ACHN (cell line): ENCODE measurements at regions not wholly inside any gene's neighbourhood (a gene's known extent, or its start where the extent isn't known, plus 50 kb on each side); places are given as distances from the start of the nearest gene placed in this dataset.

Source experiments
- DNase-seq: peaks from one replicate; pipeline ENCODE4 v3.0.0-alpha.2; 2015
- in situ Hi-C: cut with HindIII; loops from 2 replicates; pipeline ENCODE4 v1.10.0; 2017; ENCODE audit warnings: low sequenced_read_pairs, low pct_ligation_motif_present, low pct_unique_long_range_greater_than_20kb

- DNase-seq: no peak
- in situ Hi-C loops: no loop called here
Observed at GRCh38 chr2:103805746-103806145, 1043.9 kb downstream of the TMEM182 start.

DNA sequence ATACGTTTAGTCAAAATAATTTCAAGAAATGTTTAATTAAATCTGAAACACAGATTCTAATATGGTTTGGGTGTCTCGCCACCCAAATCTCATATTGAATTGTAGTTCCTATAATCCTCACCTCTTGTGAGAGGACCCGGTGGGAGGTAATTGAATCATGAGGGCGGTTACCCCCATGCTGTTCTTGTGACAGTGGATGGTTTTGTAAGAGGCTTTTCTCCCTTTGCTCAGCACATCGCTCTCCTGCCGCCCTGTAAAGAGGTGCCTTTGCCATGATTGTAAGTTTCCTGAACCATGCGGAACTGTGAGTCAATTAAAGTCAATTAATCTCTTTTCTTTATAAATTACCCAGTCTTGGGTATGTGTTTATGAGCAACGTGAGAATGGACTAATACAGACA is 1045.1 kb upstream of the POU3F3 start:
- in situ Hi-C loops: no loop called here
- DNase-seq: no peak

- in situ Hi-C loops: no loop called here
- DNase-seq: no peak
Observed at GRCh38 chr2:103809415-103809814, 1044.5 kb upstream of the POU3F3 start.

GRCh38 chr2:103809941-103810441 is 1043.9 kb upstream of the POU3F3 start:
- in situ Hi-C loops: no loop called here
- peak; percentile 47 for DNase-seq

DNA sequence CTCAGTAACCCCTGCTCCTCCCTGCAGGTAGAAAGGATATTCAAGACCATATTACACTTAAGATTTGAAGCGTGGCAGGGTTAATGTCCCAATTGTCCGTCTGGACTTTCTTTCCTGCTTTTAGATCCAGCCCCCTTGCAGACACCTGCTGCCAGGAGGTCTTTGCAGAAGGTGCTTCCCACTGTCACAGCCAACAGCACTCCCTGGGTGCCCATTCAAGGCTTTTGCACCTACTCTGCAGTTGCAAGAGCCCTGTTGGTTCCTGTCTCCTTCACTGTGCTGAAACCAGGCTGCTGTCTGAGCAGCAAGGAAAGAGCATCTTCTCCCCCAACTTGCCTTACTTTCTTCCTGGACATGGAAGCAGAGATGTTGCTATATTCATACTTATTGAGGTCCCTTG is 1043.0 kb upstream of the POU3F3 start:
- no peak for DNase-seq
- in situ Hi-C loops: no loop called here

- DNase-seq: no peak
- in situ Hi-C loops: no loop called here
Observed at GRCh38 chr2:103814016-103814415, 1039.9 kb upstream of the POU3F3 start.

DNA sequence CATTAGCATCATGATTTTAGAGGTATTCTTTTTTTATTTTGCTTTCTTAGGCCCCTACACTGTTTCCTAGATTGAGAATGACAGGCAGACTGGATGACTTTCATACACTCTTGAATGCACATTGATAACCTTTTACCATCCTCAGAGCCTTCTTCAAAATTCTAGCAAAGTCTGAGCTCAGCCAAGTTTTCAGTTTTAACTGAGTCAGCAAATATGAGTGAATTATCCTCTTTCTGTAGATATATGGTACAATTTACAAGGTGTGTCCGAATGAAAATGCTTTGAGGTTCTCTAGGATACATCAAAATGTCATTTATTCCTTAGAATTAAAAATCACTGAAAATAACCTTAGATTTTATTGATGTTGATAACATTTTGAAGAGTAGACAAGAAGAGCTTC is 1038.2 kb upstream of the POU3F3 start:
- DNase-seq: no peak
- in situ Hi-C loops: no loop called here

DNA sequence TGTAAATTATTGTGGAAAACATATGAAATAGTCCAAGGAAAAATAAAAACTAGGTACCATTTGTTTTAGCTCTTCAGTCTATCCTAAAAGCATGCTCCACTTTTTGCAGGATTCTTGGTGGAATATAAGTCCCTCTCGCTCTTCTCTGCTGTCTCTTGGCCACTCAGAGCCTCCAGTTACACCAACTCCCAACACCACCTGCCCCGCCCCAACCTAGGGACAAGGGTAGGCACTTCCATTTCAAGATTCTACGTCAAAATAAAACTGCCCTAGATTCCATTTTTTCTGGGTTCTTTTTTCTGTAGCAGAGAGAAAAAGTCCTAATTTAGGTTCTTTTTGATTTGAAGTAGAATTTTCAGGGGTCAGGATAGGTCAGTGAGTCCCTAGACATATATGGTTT is 1036.2 kb upstream of the POU3F3 start:
- no peak for DNase-seq
- in situ Hi-C loops: no loop called here

DNA sequence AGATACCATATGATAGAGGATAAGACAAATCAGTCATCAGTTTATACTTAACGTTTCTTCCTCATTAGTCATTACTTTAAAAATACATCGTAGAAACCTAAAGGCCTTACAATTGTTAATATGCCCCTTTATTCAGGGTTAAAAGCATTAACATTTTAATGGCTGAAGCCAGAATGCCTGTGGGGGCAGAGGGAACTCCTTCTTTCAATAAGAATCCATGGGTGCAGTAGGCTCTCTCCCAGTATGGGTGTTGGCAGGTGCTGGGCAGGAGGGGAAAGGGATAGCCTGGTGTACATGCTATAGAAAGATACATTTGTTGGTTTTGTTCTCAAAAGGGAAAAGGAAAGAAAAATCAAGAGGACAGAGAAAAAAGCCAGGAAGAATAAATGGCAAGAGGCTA is 1035.7 kb upstream of the POU3F3 start:
- DNase-seq: no peak
- in situ Hi-C loops: no loop called here

DNA sequence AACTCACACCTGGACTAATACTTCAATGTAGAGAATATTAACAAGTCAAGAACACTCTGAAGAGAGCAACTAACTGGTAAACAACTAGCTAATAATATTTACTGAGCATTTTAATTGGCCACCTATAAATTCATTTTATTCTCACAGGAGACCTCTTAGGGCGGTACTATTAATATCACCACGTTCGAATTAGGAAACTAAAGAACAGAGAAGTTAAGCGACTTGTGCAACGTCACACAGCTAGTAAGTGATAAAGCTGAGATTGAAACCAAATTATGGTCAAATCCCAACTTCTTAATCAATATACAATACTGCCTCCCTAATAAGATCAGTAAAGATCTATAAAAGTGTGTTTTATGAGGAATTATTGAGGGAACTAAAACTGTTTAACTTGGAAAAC is 1034.3 kb upstream of the POU3F3 start:
- no peak for DNase-seq
- in situ Hi-C loops: no loop called here

- peak; percentile 18 for DNase-seq
- in situ Hi-C loops: no loop called here
Observed at GRCh38 chr2:103823847-103824246, 1030.1 kb upstream of the POU3F3 start.

DNA sequence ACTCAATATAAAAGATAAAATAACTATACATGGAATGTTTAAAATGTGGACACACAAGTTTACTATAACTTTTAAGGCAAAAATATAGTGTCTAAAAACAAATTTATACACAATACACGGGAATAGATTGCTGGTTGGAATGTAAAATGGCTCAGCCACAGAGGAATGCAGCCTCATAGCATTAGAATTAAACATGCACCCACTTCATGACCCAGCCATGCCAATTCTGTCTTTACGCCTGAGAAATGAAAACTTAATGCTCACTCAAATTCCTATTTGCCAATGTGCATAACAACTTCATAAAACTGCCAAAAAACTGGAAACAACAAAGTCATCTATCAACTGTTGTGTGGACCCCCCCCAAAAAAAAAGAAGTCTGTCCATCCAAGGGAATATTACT is 1006.6 kb upstream of the POU3F3 start:
- DNase-seq: no peak
- in situ Hi-C loops: no loop called here

- DNase-seq: no peak
- in situ Hi-C loops: no loop called here
Observed at GRCh38 chr2:103859238-103859637, 994.7 kb upstream of the POU3F3 start.

DNA sequence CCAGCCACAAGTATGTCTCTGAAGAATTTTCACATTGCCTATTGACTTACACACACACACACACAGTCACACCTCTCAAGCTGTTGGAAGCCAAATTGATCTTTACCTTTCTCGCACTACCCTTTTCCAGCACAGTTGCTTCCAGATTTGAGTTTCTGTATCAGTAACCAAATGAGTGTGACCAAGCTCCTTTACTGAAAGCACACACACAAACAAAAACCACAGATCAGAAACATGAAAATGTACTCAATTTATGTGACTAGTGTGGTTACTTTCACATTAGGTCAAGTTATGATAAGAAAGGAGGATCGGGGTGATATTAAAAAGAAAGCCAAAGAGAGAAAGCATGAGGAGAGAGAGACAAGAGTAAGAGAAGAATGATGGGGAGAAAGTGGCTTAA is 993.9 kb upstream of the POU3F3 start:
- in situ Hi-C loops: no loop called here
- DNase-seq: no peak

DNA sequence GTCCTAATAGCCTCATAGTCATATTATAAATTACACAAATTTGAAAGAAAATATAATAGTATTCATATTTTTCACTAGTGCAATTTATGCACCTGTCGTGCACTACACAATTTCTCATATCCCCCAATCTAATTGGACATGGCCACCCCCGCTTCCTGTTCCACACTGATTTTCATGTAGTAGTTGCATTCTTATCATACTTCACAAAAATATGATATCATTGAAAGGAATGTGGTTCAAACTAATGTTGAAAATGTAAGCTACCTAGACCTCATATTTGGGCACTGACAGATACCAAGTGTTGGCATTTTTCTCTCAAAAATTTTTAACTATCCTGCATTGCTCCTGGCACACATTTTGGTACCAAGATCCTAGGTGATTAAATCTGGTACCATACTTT is 985.5 kb upstream of the POU3F3 start:
- DNase-seq: no peak
- in situ Hi-C loops: no loop called here

GRCh38 chr2:103873716-103874351 is 980.1 kb upstream of the POU3F3 start:
- peak; percentile 29 for DNase-seq
- in situ Hi-C loops: no loop called here

- in situ Hi-C loops: no loop called here
- DNase-seq: no peak
Observed at GRCh38 chr2:103875131-103875530, 978.8 kb upstream of the POU3F3 start.

DNA sequence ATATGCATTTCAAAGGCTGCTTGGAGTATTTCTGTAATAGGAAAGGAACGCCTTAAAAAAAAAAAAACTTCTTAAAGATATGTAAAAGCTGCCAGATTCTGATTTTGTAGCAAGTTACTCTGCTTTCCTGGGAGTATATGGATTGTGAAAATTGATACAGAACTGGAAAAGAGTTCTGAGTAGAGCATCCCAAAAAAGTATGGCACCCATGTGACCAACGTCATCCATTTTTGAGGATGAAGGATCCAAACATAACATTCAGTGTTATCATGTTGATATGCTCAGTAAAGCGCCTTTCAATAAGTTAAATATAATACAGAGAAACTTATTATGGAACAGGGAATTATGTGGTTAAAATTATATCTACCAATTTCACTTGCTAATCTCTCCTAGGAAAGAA is 978.4 kb upstream of the POU3F3 start:
- in situ Hi-C loops: no loop called here
- no peak for DNase-seq

GRCh38 chr2:103876611-103877010 is 977.3 kb upstream of the POU3F3 start:
- DNase-seq: no peak
- in situ Hi-C loops: no loop called here

DNA sequence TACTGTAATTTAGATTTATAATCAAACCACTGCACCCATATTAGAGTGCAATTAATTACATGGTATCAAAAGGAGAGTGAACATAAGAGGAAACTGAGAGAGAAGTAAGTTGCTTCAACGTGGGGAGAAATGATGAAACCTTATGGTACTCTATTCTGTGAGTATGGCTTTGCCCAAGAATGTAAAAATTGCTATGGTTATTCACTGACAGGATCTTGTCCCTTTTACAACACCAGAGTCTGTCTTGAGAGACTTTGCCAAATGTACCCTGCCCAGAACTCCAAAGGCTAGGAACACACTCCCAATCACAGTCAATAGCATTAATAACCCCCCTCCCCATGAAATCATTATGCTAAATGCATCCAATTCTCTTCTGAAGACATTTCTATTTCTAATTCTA is 974.8 kb upstream of the POU3F3 start:
- DNase-seq: no peak
- in situ Hi-C loops: no loop called here
